ENCODE measurements at regions not wholly inside any gene's neighbourhood (a gene's known extent, or its start where the extent isn't known, plus 50 kb on each side); places are given as distances from the start of the nearest gene placed in this dataset.

DNA sequence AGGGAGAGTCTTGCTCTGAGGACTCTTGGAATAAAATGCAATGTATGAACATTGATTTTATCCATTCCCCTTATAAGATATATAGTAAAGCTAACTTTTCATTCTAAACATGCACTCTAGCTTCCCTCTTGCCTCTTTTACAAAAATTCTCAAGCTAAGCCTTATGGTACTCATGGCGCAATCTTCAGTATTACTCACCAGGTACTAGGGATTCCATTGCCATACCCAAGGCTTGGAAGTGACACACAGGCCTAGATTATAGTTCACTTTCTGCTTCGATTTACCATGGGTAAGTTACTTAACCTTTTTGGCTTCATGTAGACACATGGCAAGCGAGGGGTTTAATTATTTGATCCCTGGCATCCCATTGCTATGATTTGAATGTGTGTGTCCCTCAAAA is 331.5 kb downstream of the LRIG3 start:
- Mint-ChIP-seq H3K9me3 (ENCODE audit: low read depth) (no peaks in the 10 kb centered on the region), H3K4me1 (no peaks in the 10 kb centered on the region), H3K27ac (no peak overlapping the region), H3K4me3 (no peak overlapping the region), H3K36me3 (ENCODE audit: low read depth) (no peaks in the 10 kb centered on the region), H3K27me3 (no peaks in the 10 kb centered on the region)
- intact Hi-C loops (cut with DNase I, micrococcal nuclease): no loop called here
- ChIA-PET CTCF (no interaction called here), POLR2A (no interaction called here)
- ATAC-seq: no peak
- DNase-seq: no peak

DNA sequence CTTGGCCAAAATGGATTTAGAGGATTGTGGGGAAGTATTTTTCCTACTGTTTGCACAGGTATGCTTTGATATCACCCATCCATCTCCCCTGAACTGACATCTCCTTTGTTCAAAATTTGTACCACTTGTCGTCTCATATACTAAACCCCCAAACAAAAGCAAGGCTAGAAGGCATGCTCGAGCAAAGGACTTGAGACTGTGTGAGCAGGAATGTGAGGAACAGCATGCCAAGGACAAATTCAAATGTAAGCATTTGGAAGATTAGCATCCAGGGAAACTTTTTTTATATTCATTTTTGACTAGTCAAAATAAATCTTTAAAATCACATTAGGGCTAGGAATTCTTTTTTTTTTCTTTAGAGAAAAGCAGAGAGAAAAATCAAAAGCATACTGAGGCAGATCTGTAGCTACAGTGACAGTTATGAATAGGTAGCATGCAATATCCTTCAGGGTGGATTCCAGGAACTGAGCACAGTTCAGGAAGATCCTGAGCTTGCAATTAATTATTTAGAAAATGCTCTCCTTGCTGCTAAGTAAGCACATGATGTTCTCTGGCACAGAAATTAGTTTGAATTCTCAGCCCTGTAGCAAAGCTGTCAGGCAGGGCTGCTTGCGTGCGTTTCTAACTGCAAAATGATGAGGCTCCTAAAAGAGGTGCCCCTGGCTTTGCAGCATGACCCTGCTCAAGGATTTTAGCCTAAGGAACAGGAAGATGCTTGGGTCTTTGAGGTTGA is 327.7 kb downstream of the LRIG3 start:
- Mint-ChIP-seq H3K4me3 (no peak overlapping the region), H3K27me3 (no peaks in the 10 kb centered on the region), H3K9me3 (ENCODE audit: low read depth) (no peaks in the 10 kb centered on the region), H3K36me3 (ENCODE audit: low read depth) (no peaks in the 10 kb centered on the region), H3K4me1 (no peaks in the 10 kb centered on the region), H3K27ac (no peak overlapping the region)
- ChIA-PET POLR2A (no interaction called here), CTCF (interaction anchor here (0.6 kb wide), 2 partner anchors 90 to 192 kb away, joined by 5 read pairs; no protein-coding TSS in a partner anchor)
- no peak for ATAC-seq
- intact Hi-C loops (cut with DNase I, micrococcal nuclease): no loop called here
- no peak for DNase-seq

- no peaks in the 10 kb centered on the region for H3K27me3 Mint-ChIP-seq
- no peaks in the 10 kb centered on the region for H3K9me3 Mint-ChIP-seq (ENCODE audit: low read depth)
- ChIA-PET POLR2A (interaction anchor here (0.5 kb wide), 1 partner anchor 549 kb away, joined by 3 read pairs; no protein-coding TSS in a partner anchor), CTCF (interaction anchor here (0.6 kb wide), 1 partner anchor 89 kb away, joined by 5 read pairs; no protein-coding TSS in a partner anchor)
- ATAC-seq (no peak), DNase-seq (no peak)
- no peak overlapping the region for H3K27ac Mint-ChIP-seq
- H3K36me3 Mint-ChIP-seq (ENCODE audit: low read depth): no peaks in the 10 kb centered on the region
- intact Hi-C loops (cut with DNase I, micrococcal nuclease): no loop called here
- H3K4me3 Mint-ChIP-seq: no peak overlapping the region
- no peaks in the 10 kb centered on the region for H3K4me1 Mint-ChIP-seq
These were observed 326.6 kb downstream of the LRIG3 start for GRCh38 chr12:58593557-58594304.

DNA sequence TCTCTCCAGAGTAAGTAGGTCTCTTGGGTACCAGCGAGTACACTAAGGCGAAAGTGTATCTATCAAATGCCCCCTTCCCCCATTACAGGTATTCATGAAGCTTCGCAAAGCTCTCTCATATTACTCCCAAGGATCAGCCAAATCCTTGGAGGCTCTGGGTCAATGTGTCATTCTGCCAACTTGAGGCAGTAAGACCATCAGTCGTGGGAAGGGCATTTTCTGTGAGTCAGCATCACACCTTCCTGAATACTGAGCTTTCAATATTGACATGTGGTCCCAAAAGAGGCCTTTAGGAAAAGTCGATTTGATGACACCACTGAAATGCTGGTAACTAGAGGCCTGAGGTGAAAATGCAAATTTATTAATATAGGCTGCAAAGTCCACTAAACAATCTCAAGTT is 323.9 kb downstream of the LRIG3 start:
- POLR2A ChIA-PET: no interaction called here
- Mint-ChIP-seq H3K27ac (no peak overlapping the region), H3K27me3 (no peaks in the 10 kb centered on the region), H3K9me3 (ENCODE audit: low read depth) (no peaks in the 10 kb centered on the region), H3K4me1 (no peaks in the 10 kb centered on the region), H3K36me3 (ENCODE audit: low read depth) (no peaks in the 10 kb centered on the region), H3K4me3 (no peak overlapping the region)
- CTCF ChIA-PET: no interaction called here
- ATAC-seq: no peak
- intact Hi-C loops (cut with DNase I, micrococcal nuclease): no loop called here
- DNase-seq: no peak

GRCh38 chr12:58601529-58601928 is 318.8 kb downstream of the LRIG3 start:
- no peak for DNase-seq
- POLR2A ChIA-PET: no interaction called here
- Mint-ChIP-seq H3K36me3 (ENCODE audit: low read depth) (no peaks in the 10 kb centered on the region), H3K27me3 (peaks cover 2% of the 10 kb centered on the region), H3K27ac (no peak overlapping the region), H3K4me1 (no peaks in the 10 kb centered on the region), H3K9me3 (ENCODE audit: low read depth) (no peaks in the 10 kb centered on the region), H3K4me3 (no peak overlapping the region)
- CTCF ChIA-PET: no interaction called here
- ATAC-seq: no peak
- intact Hi-C loops (cut with DNase I, micrococcal nuclease): no loop called here

GRCh38 chr12:58602179-58602578 is 318.1 kb downstream of the LRIG3 start:
- H3K4me1 Mint-ChIP-seq: no peaks in the 10 kb centered on the region
- CTCF ChIA-PET: no interaction called here
- intact Hi-C loops (cut with DNase I, micrococcal nuclease): no loop called here
- H3K36me3 Mint-ChIP-seq (ENCODE audit: low read depth): no peaks in the 10 kb centered on the region
- ATAC-seq: no peak
- H3K27me3 Mint-ChIP-seq: peaks cover 2% of the 10 kb centered on the region
- DNase-seq: no peak
- no peak overlapping the region for H3K27ac Mint-ChIP-seq
- no peaks in the 10 kb centered on the region for H3K9me3 Mint-ChIP-seq (ENCODE audit: low read depth)
- H3K4me3 Mint-ChIP-seq: no peak overlapping the region
- POLR2A ChIA-PET: no interaction called here

DNA sequence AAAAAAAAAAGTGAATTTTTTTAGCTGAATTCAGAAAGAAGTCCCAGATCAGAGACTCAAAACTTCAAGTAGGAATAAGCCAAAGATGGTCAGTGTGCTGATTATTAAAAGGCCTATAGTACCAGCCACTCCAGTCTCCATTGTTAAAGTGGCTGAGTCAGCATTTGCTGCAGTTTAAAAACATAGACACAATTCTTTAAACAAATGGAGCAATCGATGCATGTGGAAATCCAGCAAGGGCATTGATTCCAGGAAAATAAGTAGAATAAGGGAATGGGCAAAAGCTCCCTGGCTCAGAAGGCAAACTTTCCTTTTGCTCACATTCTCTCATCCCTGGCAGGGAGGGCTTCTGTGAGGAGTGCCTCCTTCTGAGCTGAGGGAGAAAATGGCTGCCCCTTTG is 317.6 kb downstream of the LRIG3 start:
- POLR2A ChIA-PET: no interaction called here
- CTCF ChIA-PET: no interaction called here
- intact Hi-C loops (cut with DNase I, micrococcal nuclease): no loop called here
- Mint-ChIP-seq H3K4me1 (no peaks in the 10 kb centered on the region), H3K4me3 (no peak overlapping the region), H3K9me3 (ENCODE audit: low read depth) (no peaks in the 10 kb centered on the region), H3K27me3 (peaks cover 2% of the 10 kb centered on the region), H3K36me3 (ENCODE audit: low read depth) (no peaks in the 10 kb centered on the region), H3K27ac (no peak overlapping the region)
- DNase-seq: no peak
- no peak for ATAC-seq

GRCh38 chr12:58607805-58608204 is 312.5 kb downstream of the LRIG3 start:
- Mint-ChIP-seq H3K27me3 (peaks cover 4% of the 10 kb centered on the region), H3K4me3 (no peak overlapping the region), H3K4me1 (no peaks in the 10 kb centered on the region), H3K9me3 (ENCODE audit: low read depth) (no peaks in the 10 kb centered on the region), H3K36me3 (ENCODE audit: low read depth) (no peaks in the 10 kb centered on the region), H3K27ac (no peak overlapping the region)
- intact Hi-C loops (cut with DNase I, micrococcal nuclease): no loop called here
- no peak for ATAC-seq
- CTCF ChIA-PET: no interaction called here
- POLR2A ChIA-PET: no interaction called here
- no peak for DNase-seq

GRCh38 chr12:58608711-58609110 is 311.6 kb downstream of the LRIG3 start:
- Mint-ChIP-seq H3K36me3 (ENCODE audit: low read depth) (no peaks in the 10 kb centered on the region), H3K27ac (no peak overlapping the region), H3K9me3 (ENCODE audit: low read depth) (no peaks in the 10 kb centered on the region), H3K4me3 (no peak overlapping the region), H3K27me3 (peaks cover 4% of the 10 kb centered on the region), H3K4me1 (no peaks in the 10 kb centered on the region)
- ChIA-PET CTCF (no interaction called here), POLR2A (no interaction called here)
- intact Hi-C loops (cut with DNase I, micrococcal nuclease): no loop called here
- DNase-seq (no peak), ATAC-seq (no peak)

GRCh38 chr12:58615047-58615446 is 305.3 kb downstream of the LRIG3 start:
- Mint-ChIP-seq H3K36me3 (ENCODE audit: low read depth) (no peaks in the 10 kb centered on the region), H3K27me3 (peaks cover 2% of the 10 kb centered on the region), H3K4me1 (no peaks in the 10 kb centered on the region), H3K9me3 (ENCODE audit: low read depth) (peaks cover 2% of the 10 kb centered on the region), H3K27ac (no peak overlapping the region), H3K4me3 (no peak overlapping the region)
- intact Hi-C loops (cut with DNase I, micrococcal nuclease): no loop called here
- DNase-seq: no peak
- ChIA-PET CTCF (no interaction called here), POLR2A (no interaction called here)
- ATAC-seq: no peak

DNA sequence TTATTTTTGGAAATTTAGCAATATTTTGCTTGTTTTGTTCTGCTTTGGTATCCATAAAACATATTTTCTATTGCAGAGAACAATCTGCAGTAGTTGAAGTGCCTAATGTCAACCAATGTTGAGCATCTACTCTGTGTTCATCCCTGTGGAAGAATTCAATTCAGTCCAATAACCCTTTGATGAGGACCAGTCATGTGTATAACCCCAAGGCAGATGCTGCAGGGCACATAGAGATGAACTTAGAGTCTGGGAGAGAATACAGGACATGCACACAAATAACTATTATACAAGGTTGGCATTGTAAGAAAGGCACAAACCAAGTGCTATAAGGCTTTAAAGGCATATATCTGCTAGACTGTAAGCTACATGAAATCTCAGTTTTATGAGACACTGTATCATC is 304.7 kb downstream of the LRIG3 start:
- intact Hi-C loops (cut with DNase I, micrococcal nuclease): no loop called here
- Mint-ChIP-seq H3K4me1 (no peaks in the 10 kb centered on the region), H3K9me3 (ENCODE audit: low read depth) (peaks cover 2% of the 10 kb centered on the region), H3K36me3 (ENCODE audit: low read depth) (no peaks in the 10 kb centered on the region), H3K27me3 (no peaks in the 10 kb centered on the region), H3K4me3 (no peak overlapping the region), H3K27ac (no peak overlapping the region)
- ChIA-PET POLR2A (no interaction called here), CTCF (no interaction called here)
- ATAC-seq: no peak
- no peak for DNase-seq

DNA sequence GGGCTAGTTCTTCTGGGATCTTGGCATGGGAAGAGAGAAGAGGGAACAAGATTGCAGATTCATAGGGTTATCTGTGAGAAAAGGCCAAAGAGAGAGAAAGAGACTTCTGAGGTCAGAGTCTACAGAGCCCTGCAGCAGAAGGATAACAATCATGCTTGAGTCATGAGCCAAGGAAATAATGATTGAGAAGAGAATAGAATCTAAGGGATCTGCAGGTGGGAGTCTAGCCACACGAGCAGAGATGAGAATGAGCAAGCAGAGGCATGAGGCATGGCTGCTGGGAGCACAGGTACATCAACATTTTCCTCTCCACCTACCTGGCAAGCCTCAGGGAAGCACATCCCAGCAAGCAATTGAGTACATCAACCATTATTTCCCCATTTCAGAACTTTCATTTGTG is 303.7 kb downstream of the LRIG3 start:
- Mint-ChIP-seq H3K27ac (no peak overlapping the region), H3K36me3 (ENCODE audit: low read depth) (no peaks in the 10 kb centered on the region), H3K4me1 (no peaks in the 10 kb centered on the region), H3K4me3 (no peak overlapping the region), H3K27me3 (no peaks in the 10 kb centered on the region), H3K9me3 (ENCODE audit: low read depth) (peaks cover 2% of the 10 kb centered on the region)
- DNase-seq: no peak
- ATAC-seq: no peak
- ChIA-PET POLR2A (no interaction called here), CTCF (no interaction called here)
- intact Hi-C loops (cut with DNase I, micrococcal nuclease): no loop called here

All from activated CD4-positive, alpha-beta T cell treated with anti-CD3 and anti-CD28 coated beads for 36 hours (primary cell).